ENCODE measurements at regions not wholly inside any gene's neighbourhood (a gene's known extent, or its start where the extent isn't known, plus 50 kb on each side); places are given as distances from the start of the nearest gene placed in this dataset.

DNA sequence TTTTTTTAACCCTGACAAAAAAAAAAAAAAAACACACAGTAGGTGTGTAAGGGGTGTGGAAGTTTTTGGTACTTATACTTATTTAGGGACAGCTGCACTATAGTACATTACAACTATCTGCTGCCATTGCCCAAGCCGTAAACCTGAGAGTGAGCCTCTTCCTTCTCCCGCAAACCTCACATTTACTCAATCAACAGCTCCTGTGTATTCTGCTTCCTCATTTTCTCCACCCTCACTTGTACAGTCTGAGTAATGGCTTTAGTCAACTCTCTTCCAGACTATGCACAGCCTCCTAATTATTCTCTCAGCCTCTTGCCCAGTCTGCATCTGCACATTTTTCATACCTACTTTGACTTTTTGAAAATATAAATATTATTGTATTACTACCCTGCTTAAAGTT lies 362.0 kb downstream of the ADAM29 start:
- Mint-ChIP-seq H3K9me3 (peaks cover 11 to 19% of the 10 kb centered on the region in 2 donors), H3K4me1 (no peaks in the 10 kb centered on the region), H3K4me3 (no peak overlapping the region), H3K36me3 (no peaks in the 10 kb centered on the region), H3K27me3 (ENCODE audit: low read depth in 2 of 2) (no peaks in the 10 kb centered on the region), H3K27ac (no peak overlapping the region)
- Histone ChIP-seq H3K9me3 (ENCODE audit: control insufficient read depth, insufficient read depth, low read length) (peaks cover 3% of the 10 kb centered on the region), H3K27me3 (ENCODE audit: control insufficient read depth, insufficient read depth, low read length) (no peaks in the 10 kb centered on the region), H3K4me3 (ENCODE audit: low read length) (no peak overlapping the region), H3K36me3 (ENCODE audit: control insufficient read depth, insufficient read depth, low read length) (no peaks in the 10 kb centered on the region), H3K27ac (ENCODE audit: low read length) (no peak overlapping the region), H3K4me1 (ENCODE audit: control insufficient read depth, insufficient read depth, low read length) (no peaks in the 10 kb centered on the region)
- intact Hi-C loops (cut with micrococcal nuclease): no loop called here
- TF ChIP-seq, protein P1, sequence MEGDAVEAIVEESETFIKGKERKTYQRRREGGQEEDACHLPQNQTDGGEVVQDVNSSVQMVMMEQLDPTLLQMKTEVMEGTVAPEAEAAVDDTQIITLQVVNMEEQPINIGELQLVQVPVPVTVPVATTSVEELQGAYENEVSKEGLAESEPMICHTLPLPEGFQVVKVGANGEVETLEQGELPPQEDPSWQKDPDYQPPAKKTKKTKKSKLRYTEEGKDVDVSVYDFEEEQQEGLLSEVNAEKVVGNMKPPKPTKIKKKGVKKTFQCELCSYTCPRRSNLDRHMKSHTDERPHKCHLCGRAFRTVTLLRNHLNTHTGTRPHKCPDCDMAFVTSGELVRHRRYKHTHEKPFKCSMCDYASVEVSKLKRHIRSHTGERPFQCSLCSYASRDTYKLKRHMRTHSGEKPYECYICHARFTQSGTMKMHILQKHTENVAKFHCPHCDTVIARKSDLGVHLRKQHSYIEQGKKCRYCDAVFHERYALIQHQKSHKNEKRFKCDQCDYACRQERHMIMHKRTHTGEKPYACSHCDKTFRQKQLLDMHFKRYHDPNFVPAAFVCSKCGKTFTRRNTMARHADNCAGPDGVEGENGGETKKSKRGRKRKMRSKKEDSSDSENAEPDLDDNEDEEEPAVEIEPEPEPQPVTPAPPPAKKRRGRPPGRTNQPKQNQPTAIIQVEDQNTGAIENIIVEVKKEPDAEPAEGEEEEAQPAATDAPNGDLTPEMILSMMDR (IDR thresholded peaks at IDR 0.05): no peak
- no peak for ATAC-seq
- 94% methylated on average over 2 of the region's 2 CpGs for WGBS (ENCODE audit: insufficient coverage)
- DNase-seq: no peak

DNA sequence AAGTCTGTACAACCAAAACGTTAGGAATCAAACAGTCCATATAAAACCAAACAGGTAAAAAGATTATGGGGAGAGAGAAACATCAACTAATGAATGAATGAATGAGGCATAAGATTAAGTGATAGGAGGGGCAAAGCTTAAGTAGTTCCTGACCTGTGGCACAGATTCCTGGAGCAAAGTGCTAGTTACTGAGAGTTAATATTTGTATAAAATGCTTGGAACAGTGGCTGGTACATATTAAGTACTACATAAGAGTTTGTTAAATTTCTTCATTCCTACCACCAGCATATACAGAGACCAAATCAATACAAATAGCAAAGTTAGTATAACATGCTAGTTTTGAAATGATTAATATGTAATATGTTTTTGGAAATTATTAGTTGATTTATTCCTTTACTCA lies 363.7 kb downstream of the ADAM29 start:
- TF ChIP-seq, protein P1 (IDR thresholded peaks at IDR 0.05): no peak
- Histone ChIP-seq H3K4me1 (ENCODE audit: control insufficient read depth, insufficient read depth, low read length) (no peaks in the 10 kb centered on the region), H3K27me3 (ENCODE audit: control insufficient read depth, insufficient read depth, low read length) (no peaks in the 10 kb centered on the region), H3K4me3 (ENCODE audit: low read length) (no peak overlapping the region), H3K27ac (ENCODE audit: low read length) (no peak overlapping the region), H3K36me3 (ENCODE audit: control insufficient read depth, insufficient read depth, low read length) (no peaks in the 10 kb centered on the region), H3K9me3 (ENCODE audit: control insufficient read depth, insufficient read depth, low read length) (peaks cover 3% of the 10 kb centered on the region)
- no peak overlapping the region for H3K27ac Mint-ChIP-seq
- no peaks in the 10 kb centered on the region for H3K27me3 Mint-ChIP-seq (ENCODE audit: low read depth in 2 of 2)
- peaks cover 3% of the 10 kb centered on the region for H3K36me3 Mint-ChIP-seq
- DNase-seq: no peak
- ATAC-seq: no peak
- no CpG with 5 or more reads among the region's 1 CpG for WGBS (ENCODE audit: insufficient coverage)
- H3K4me3 Mint-ChIP-seq: no peak overlapping the region
- intact Hi-C loops (cut with micrococcal nuclease): no loop called here
- peaks cover 17 to 27% of the 10 kb centered on the region in 2 donors for H3K9me3 Mint-ChIP-seq
- H3K4me1 Mint-ChIP-seq: no peaks in the 10 kb centered on the region

DNA sequence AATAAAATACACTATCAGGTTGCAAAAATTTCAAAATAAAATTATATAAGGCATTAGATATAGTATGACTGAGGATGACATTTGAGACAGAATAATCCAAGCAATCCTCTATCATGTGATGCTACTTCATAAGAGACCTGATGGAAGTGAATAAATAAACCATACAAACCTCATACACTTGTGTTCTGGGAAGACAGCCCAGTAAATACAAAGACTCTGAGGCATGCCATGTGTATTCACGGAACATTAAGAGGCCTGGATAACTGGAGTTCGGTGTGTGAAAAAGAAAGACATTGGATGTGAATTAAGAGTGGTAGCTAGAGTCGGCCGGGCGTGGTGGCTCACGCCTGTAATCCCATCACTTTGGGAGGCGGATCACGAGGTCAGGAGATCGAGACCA lies 364.2 kb downstream of the ADAM29 start:
- no peaks in the 10 kb centered on the region for H3K4me1 Mint-ChIP-seq
- H3K27ac ChIP-seq (ENCODE audit: low read length): no peak overlapping the region
- DNase-seq (no peak), ATAC-seq (no peak)
- no peak overlapping the region for H3K4me3 ChIP-seq (ENCODE audit: low read length)
- H3K27ac Mint-ChIP-seq: no peak overlapping the region
- peaks cover 3% of the 10 kb centered on the region for H3K9me3 ChIP-seq (ENCODE audit: control insufficient read depth, insufficient read depth, low read length)
- H3K27me3 Mint-ChIP-seq (ENCODE audit: low read depth in 2 of 2): no peaks in the 10 kb centered on the region
- WGBS (ENCODE audit: insufficient coverage): 96% methylated on average over 9 of the region's 9 CpGs
- TF ChIP-seq, protein P1 (IDR thresholded peaks at IDR 0.05): no peak
- peaks cover 5% of the 10 kb centered on the region for H3K36me3 Mint-ChIP-seq
- H3K9me3 Mint-ChIP-seq: peaks cover 20 to 31% of the 10 kb centered on the region in 2 donors
- no peak overlapping the region for H3K4me3 Mint-ChIP-seq
- no peaks in the 10 kb centered on the region for H3K36me3 ChIP-seq (ENCODE audit: control insufficient read depth, insufficient read depth, low read length)
- H3K4me1 ChIP-seq (ENCODE audit: control insufficient read depth, insufficient read depth, low read length): no peaks in the 10 kb centered on the region
- intact Hi-C loops (cut with micrococcal nuclease): no loop called here
- H3K27me3 ChIP-seq (ENCODE audit: control insufficient read depth, insufficient read depth, low read length): no peaks in the 10 kb centered on the region

DNA sequence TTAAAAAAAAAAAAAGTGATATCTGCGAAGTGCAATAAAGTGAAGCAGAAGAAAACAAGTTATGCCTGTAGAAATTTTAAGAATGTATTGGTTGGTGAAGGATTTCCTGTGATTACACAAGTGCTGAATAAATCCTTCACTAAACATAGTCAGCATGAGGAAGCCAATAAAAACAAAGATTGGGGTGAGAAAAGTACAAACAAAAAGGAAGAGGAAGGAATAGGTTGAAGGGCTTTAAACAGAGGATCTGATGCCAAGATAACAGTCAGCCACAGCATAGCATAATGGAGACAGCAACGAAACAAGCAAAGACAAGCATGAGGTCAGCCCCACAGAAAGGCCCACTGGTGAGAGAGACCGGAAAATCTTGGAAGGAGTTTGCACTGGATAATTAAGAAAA lies 372.2 kb downstream of the ADAM29 start:
- no peaks in the 10 kb centered on the region for H3K36me3 ChIP-seq (ENCODE audit: control insufficient read depth, insufficient read depth, low read length)
- no peak overlapping the region for H3K27ac ChIP-seq (ENCODE audit: low read length)
- H3K27ac Mint-ChIP-seq: no peak overlapping the region
- 56% methylated on average over 3 of the region's 3 CpGs for WGBS (ENCODE audit: insufficient coverage)
- ATAC-seq (no peak), DNase-seq (no peak)
- H3K9me3 ChIP-seq (ENCODE audit: control insufficient read depth, insufficient read depth, low read length): peaks cover 11% of the 10 kb centered on the region
- H3K4me3 Mint-ChIP-seq: no peak overlapping the region
- H3K27me3 ChIP-seq (ENCODE audit: control insufficient read depth, insufficient read depth, low read length): no peaks in the 10 kb centered on the region
- intact Hi-C loops (cut with micrococcal nuclease): no loop called here
- TF ChIP-seq, protein P1 (IDR thresholded peaks at IDR 0.05): no peak
- H3K36me3 Mint-ChIP-seq: peaks cover 13% of the 10 kb centered on the region
- no peak overlapping the region for H3K4me3 ChIP-seq (ENCODE audit: low read length)
- no peaks in the 10 kb centered on the region for H3K4me1 Mint-ChIP-seq
- H3K27me3 Mint-ChIP-seq (ENCODE audit: low read depth in 2 of 2): no peaks in the 10 kb centered on the region
- peaks cover 22 to 32% of the 10 kb centered on the region in 2 donors for H3K9me3 Mint-ChIP-seq
- H3K4me1 ChIP-seq (ENCODE audit: control insufficient read depth, insufficient read depth, low read length): no peaks in the 10 kb centered on the region

All from natural killer cell (primary cell).